Hypothalamus (tissue), 51 donors: ENCODE measurements at regions not wholly inside any gene's neighbourhood (a gene's known extent, or its start where the extent isn't known, plus 50 kb on each side); places are given as distances from the start of the nearest gene placed in this dataset.

Source experiments
- DNase-seq, 51 donors: peaks; one replicate each; lab custom pipeline; 2025; lab: John Stamatoyannopoulos, UW

DNA sequence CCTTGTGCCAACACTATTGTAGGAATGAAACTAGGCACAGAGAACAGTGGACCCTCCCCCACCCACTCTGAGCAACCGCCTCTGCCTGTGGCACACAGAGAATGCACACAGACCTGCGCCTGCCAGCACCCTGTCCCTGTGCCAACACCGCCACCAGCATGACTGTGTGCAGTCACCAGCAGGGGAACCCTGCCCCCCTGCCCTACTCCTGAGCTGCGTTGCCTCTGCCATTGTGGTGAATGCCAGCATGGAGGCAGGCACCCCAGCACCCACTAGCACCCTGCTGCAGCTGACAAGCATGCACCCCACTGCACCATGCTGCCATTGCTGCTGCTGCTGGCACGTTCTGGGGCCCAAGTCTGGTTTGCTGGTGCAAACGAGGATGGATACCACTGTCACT is 94.4 kb upstream of the PRLR start:
- no peak for DNase-seq

GRCh38 chr5:35324201-35324600 is 93.9 kb upstream of the PRLR start:
- no peak for DNase-seq

DNA sequence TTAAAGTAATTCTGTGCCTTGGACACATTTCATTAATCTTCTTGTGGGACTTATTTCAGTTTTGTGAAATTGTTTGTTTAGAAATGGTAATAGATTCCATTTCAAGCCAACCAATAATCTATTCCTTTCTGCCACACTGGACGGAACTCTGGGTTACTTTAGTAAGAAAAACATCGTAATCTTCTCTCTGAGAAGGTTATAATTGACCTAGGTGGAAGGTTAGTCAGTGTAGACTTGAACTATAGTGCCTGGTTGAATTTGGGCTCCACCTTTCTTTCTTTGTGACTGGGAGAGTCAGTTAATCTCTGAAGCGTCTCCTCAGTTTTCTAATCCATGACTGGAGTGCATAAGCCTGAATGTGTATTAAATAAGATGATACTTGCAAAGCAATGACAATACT is 89.7 kb upstream of the PRLR start:
- DNase-seq: no peak

DNA sequence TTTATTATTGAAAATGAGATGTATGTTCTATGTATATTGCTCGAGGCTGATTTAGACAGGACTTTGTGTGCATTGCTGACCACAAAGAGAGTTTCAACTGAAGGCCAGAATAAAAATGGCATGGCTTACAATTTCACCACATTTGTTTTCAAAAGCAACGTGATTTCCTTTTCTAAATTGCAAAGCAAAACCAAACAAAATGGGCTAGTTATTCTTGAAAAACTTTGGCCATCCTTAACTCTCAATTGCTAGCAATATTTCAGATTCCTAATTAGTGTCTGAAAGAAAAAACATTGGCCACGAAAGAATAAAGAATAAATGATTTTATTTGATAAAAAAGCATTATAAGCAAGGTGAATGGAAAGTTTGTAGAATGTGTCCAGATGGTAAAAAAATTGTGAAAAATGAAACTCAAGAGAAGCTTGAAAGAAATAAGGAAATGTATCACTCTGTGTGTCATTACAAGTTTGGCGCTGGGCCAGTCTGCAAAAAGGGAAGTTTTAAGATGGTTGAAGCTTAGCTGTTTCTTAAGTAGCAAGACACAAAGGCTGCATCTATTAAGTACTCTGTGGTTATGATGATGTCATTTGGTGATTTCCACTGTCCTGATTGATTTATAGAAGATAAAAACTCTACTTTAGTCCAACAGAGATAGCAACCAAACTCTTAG is 89.2 kb upstream of the PRLR start:
- peak in 9 of 51 donors; percentile 1 to 25 (median 2) for DNase-seq

DNA sequence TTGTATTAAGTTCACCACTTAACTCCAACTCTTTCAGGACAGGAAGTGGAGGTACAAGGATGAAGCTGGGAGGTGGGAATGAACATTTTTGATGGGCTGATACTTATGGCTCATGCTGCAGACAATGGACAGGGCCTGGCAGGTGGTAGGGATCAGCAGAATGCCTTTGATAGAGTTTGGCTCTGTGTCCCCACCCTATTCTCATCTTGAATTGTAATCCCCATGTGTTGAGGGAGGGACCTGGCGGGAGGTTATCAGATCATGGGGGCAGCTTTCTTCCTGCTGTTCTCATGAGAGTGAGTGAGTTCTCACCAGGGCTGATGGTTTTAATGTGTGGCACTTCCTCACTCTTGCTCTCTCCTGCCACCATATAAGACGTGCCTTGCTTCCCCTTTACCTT is 87.3 kb upstream of the PRLR start:
- DNase-seq: no peak

GRCh38 chr5:35316611-35317274 is 86.5 kb upstream of the PRLR start:
- DNase-seq: no peak

DNA sequence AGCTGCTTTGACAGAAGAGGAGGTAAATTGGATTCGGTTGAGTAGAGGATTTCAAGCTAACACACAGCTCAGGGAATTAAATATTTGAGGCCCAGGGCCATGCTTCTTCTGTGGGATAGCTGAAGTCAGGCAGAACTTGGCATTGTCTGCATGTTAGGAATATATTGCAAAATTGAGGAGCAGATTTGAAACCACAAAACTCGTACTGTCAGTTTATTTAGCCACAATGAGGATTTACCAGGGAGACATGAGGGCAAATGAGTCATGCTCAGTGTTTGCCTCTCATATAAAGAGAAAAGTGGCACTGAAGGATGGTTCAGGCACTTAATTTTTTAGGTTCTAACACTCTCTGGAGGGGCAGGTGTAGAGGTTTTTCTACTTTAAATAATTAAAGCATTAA is 83.0 kb upstream of the PRLR start:
- no peak for DNase-seq

DNA sequence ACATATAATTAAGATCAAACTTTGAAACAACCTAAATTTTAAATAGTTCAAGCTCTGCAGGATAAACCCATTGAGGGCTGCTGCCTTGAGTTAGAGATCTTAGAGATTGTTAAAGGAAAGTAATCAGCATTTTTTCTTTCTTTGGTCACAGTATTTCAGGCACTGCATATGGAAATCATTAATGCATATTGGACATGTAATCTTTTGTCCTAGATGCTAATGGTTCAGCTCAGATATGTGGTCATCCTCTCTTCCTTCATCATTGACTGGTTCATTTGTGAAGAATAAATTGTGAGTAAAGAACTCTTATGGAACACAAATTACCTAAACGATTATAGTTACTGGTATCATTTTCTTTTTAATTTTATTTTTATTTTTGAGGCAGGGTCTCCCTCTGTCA is 82.0 kb upstream of the PRLR start:
- no peak for DNase-seq

DNA sequence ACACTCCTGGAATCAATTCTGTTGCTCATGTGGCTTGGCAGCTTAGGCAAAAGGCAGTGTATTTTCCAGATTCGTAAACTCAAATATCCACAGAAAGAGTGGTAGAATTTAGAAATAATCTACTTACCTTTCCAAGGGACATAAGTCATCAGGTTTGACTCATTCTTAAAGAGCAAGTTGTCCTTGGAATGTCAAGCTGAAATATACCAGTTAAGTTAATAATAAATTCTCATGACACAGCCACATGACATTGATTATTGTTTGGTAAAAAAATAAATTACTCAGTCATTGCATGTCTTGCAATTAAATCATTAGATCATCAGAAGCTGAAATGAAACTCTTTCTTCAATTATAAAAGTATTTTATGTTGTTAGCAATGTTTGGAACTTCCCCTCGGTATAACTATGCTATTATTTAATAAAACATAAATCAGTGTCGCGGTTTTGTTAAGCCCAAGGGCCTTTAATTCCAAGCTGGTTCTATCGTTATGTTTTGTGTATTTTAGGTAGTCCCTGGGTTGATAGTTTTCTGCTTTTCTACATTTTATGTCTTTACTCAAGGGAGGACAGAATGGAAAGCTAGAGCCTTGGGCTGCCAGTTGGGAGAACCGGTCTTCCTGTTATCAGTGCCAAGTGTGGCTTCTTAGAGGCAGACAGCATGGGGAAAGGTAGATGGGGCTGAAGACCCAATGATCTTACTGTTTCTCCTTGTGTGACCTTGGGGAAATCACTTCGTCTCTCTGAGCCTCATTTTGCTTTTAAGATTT is 79.3 kb upstream of the PRLR start:
- no peak for DNase-seq

DNA sequence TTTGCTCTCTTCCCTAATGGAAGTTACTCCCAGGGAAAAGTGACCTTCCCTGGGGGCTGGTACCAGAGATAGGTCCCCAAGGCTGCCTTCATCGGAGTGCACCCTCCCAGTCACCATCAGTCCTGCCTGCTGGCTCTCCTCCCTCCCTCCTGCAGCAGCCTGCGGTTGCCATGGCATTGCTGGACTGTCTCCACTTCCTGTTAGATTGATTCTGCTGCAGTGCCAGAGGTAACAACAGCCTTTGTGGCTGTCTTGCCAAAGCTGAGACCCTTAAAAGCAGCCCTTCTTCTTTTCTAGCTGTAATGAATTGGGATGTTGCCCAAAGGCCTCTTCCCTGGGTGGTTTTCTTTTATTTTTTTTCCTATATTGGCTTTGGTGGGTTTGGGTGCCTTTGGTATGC is 78.1 kb upstream of the PRLR start:
- DNase-seq: peak in 25 of 51 donors; percentile 1 to 40 (median 6)

DNA sequence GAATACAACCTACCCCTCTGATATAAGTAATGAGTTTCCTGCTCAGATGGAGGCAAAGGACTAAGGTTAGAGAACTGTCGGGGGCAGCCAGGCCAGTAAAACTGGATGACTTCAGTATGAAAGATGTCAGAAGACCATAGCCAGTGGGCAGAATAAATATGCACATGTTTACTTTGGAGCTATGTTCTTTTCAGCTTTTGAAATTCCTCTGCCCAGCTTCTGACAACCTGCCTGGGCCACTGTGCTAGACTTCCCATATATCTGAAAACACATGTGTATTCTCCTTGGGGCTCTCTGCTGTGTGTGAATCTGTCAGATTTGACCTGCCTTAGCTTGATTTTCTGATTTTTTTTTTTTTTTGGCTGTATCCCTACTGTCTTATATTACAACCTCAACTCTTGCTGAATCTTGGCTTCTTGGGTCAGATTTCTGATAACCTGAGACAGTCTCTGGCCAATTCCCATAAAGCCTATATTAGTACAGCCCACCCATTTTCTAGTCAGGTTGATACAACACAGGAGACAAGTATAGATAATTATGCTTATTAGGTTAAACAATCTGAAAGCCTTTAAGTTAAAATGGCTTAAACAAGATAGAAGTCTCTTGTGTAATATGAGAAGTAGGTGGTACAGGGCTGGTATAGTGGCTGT is 76.6 kb upstream of the PRLR start:
- DNase-seq: no peak

GRCh38 chr5:35305336-35306020 is 75.2 kb upstream of the PRLR start:
- no peak for DNase-seq

DNA sequence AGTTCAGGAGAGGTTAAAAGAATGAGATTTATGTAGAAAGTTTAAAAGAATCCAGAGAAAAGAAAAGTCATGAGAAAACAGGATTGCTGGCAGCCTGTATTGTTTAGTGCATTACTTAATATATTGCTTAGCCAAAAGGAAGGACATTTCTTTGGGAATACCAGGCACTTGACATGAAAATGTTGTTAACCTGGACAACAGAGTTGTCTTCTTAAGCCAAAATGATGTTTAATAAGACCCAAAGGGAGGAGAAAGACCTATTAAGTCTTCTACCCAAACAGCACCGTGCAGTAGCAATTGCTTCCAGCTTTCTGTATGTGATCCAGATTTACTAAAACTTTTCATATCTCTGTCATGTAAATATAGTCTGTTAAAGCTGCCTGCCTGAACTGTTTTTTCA is 74.0 kb upstream of the PRLR start:
- no peak for DNase-seq

DNA sequence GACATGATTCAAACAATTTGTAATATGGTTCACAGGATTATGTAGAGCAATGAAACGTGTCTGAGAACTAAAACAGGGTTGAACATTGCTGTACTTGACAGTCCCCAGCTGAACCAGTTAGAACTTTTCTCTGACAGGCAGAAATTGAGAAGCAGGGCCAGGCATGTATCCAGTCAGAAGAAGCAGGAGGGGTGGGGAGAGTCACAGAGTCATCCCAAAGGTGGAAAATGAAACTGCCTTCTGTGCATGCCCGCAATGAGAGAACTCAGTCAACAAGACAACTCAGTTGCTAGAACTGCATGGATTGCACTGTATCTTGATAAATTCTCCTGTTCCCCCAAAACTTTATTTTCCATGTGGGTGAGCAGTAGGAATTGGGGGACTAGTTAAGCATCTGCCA is 72.9 kb upstream of the PRLR start:
- no peak for DNase-seq

GRCh38 chr5:35302544-35302943 is 72.3 kb upstream of the PRLR start:
- no peak for DNase-seq

GRCh38 chr5:35297755-35298154 is 67.5 kb upstream of the PRLR start:
- no peak for DNase-seq

- no peak for DNase-seq
Measured at GRCh38 chr5:35294976-35295375, 64.7 kb upstream of the PRLR start.

- no peak for DNase-seq
Measured at GRCh38 chr5:35294017-35294416, 63.7 kb upstream of the PRLR start.

DNA sequence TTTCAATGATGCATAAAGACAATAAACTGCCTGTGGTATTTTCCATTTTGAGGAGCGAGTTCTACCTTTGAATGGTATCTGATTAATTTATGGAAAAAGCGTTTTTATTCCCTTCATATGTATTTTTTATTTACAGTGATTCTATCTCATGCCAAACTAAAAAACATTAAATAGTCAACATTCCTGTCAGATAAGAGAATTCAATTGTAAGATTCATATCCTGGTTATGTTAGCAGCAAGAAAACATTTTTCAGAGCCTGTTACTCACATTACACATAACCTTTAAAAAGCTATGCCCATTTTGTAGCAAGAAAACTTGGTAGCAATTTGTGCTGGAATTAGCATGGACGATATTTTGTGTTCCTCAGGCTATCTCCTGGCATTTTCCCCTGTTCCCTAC is 55.1 kb upstream of the PRLR start:
- no peak for DNase-seq

DNA sequence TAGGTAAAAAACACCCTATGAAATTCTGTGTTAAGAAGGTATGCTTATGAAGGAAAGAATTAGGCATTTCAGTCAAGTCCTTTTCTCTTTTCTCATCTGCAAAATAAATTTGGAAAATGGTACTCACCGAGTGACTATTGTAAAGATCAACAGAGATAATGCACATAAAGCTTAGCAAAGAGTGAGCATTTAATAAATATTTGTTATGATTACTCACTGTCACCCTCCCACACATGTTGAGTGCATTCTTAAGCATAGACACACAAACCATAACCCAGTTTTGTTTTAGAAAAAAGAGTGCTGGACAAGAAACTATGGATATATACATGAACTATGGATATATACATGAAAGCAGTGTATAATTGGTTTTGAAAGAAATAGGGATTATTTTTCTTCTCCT is 54.7 kb upstream of the PRLR start:
- DNase-seq: no peak

GRCh38 chr5:35284364-35284763 is 54.1 kb upstream of the PRLR start:
- no peak for DNase-seq
